GM23338 (cell line): ENCODE measurements at regions not wholly inside any gene's neighbourhood (a gene's known extent, or its start where the extent isn't known, plus 50 kb on each side); places are given as distances from the start of the nearest gene placed in this dataset.
A peak's percentile ranks its signal among the peaks of the same experiment; 100 is the strongest.

Experiments
- ATAC-seq: fragments of 200-7000 bp; cut with Tn5 transposase; 3 replicates; pipeline ENCODE4 v1.9.1; 2020
- DNase-seq: peaks from one replicate; pipeline ENCODE4 v3.0.0-alpha.2; 2015; ENCODE audit warnings: low spot score
- H2AFZ ChIP-seq: fragments of 200-600 bp; sonication (generic); 2 replicates; pipeline ENCODE4 v1.8.0; 2016; ENCODE audit warnings: antibody characterized with exemption, mild to moderate bottlenecking, moderate library complexity
- H3F3A ChIP-seq: fragments of 200-600 bp; sonication (generic); replicated peaks from 2 replicates; pipeline ENCODE4 v1.8.0; 2017; ENCODE audit warnings: antibody characterized with exemption, mixed run types, low read depth
- H3K27ac ChIP-seq: fragments of 200-600 bp; sonication (generic); 2 replicates; pipeline ENCODE4 v1.6.1; 2016; ENCODE audit warnings: low read depth
- H3K27me3 ChIP-seq: fragments of 200-600 bp; sonication (generic); 2 replicates; pipeline ENCODE4 v1.8.0; 2016; ENCODE audit warnings: mild to moderate bottlenecking, mixed run types, moderate library complexity; ENCODE audit not compliant: insufficient read depth
- H3K36me3 ChIP-seq: fragments of 200-600 bp; sonication (generic); 2 replicates; pipeline ENCODE4 v1.8.0; 2016; ENCODE audit warnings: mild to moderate bottlenecking; ENCODE audit not compliant: insufficient read depth
- H3K4me1 ChIP-seq: fragments of 200-600 bp; sonication (generic); 2 replicates; pipeline ENCODE4 v1.8.0; 2016; ENCODE audit warnings: mild to moderate bottlenecking, moderate library complexity; ENCODE audit not compliant: insufficient read depth
- H3K4me2 ChIP-seq: fragments of 200-600 bp; sonication (generic); 2 replicates; pipeline ENCODE4 v1.7.1; 2017; ENCODE audit warnings: mixed run types
- H3K4me3 ChIP-seq: fragments of 200-600 bp; sonication (generic); 2 replicates; pipeline ENCODE4 v1.6.1; 2016; ENCODE audit warnings: mixed run types
- H3K79me2 ChIP-seq: fragments of 200-600 bp; sonication (generic); replicated peaks from 2 replicates; pipeline ENCODE4 v1.8.0; 2017; ENCODE audit warnings: mild to moderate bottlenecking; ENCODE audit not compliant: insufficient read depth
- H3K9me2 ChIP-seq: fragments of 200-600 bp; sonication (generic); 2 replicates; pipeline ENCODE4 v1.8.0; 2017; ENCODE audit not compliant: insufficient read depth
- H4K20me1 ChIP-seq: fragments of 200-600 bp; sonication (generic); replicated peaks from 2 replicates; pipeline ENCODE4 v1.8.0; 2017; ENCODE audit warnings: mild to moderate bottlenecking; ENCODE audit not compliant: insufficient read depth
- H3K27ac Mint-ChIP-seq: 2 replicates; pipeline ENCODE4 v1.8.0; 2020; ENCODE audit warnings: inconsistent platforms, mild to moderate bottlenecking, moderate library complexity, mixed read lengths
- H3K27me3 Mint-ChIP-seq: 3 replicates; pipeline ENCODE4 v1.8.0; 2022; ENCODE audit warnings: low read depth, mild to moderate bottlenecking, moderate library complexity, mixed read lengths, inconsistent platforms; ENCODE audit not compliant: insufficient read depth, poor library complexity
- H3K36me3 Mint-ChIP-seq: 3 replicates; pipeline ENCODE4 v1.8.0; 2021; ENCODE audit warnings: low read depth, mild to moderate bottlenecking, inconsistent platforms, moderate library complexity, mixed read lengths
- H3K4me1 Mint-ChIP-seq: 3 replicates; pipeline ENCODE4 v1.8.0; 2020; ENCODE audit warnings: mild to moderate bottlenecking, inconsistent platforms, mixed read lengths
- H3K4me3 Mint-ChIP-seq: 3 replicates; pipeline ENCODE4 v1.8.0; 2021; ENCODE audit warnings: moderate library complexity, mild to moderate bottlenecking, inconsistent platforms, mixed read lengths
- H3K9me3 Mint-ChIP-seq: 3 replicates; pipeline ENCODE4 v1.8.0; 2020; ENCODE audit warnings: moderate library complexity, mild to moderate bottlenecking, inconsistent platforms, mixed read lengths
- EZH2phosphoT487 ChIP-seq: fragments of 200-600 bp; sonication (generic); IDR thresholded peaks from one replicate; pipeline ENCODE4 v1.8.1; 2018; ENCODE audit warnings: antibody characterized with exemption; ENCODE audit not compliant: unreplicated experiment
- POLR2AphosphoS5 ChIP-seq: IDR thresholded peaks from 2 replicates; pipeline ENCODE4 v1.6.1; 2016; ENCODE audit warnings: antibody characterized with exemption, low read depth
- STAT1 ChIP-seq: IDR thresholded peaks from one replicate; pipeline ENCODE4 v1.6.1; 2016; ENCODE audit warnings: antibody characterized with exemption; ENCODE audit not compliant: unreplicated experiment
- ZNF114 ChIP-seq: fragments of 250-450 bp; sonication (Bioruptor Pico); IDR thresholded peaks from 2 replicates; pipeline ENCODE4 v1.5.0; 2020; ENCODE audit warnings: mild to moderate bottlenecking, moderate library complexity
- ZNF331 ChIP-seq: fragments of 250-450 bp; sonication (Bioruptor Pico); IDR thresholded peaks from 2 replicates; pipeline ENCODE4 v1.5.0; 2020; ENCODE audit warnings: low read depth, mild to moderate bottlenecking, moderate library complexity
- TF ChIP-seq, protein P1 (sequence below): fragments of 250-450 bp; sonication (Bioruptor Pico); IDR thresholded peaks from 2 replicates; pipeline ENCODE4 v1.5.0; 2020; ENCODE audit warnings: mild to moderate bottlenecking, moderate library complexity
- TF ChIP-seq, protein P2 (sequence below): IDR thresholded peaks from one replicate; pipeline ENCODE4 v1.6.1; 2018; ENCODE audit warnings: antibody characterized with exemption; ENCODE audit not compliant: unreplicated experiment

DNA sequence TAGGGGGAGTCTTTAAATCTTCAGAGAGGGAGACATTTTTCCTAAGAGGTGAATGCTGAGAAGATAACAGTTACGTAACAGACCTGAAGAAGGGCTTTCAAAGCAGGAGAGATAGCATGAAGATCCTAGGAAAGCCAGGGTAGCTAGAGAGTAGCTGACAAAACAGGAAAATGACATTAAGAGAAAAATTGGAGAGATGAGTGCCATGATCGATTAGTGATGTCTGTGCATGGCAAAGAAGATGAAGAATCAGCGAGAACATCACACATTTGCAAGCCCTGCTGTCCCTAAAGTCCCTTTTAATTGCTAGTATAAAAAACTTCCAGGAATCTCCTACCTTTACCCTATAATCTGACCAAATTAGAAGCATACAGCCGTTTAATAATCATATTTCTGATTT is 116.9 kb upstream of the PAX6 start (continued):
- TF ChIP-seq, protein P1, sequence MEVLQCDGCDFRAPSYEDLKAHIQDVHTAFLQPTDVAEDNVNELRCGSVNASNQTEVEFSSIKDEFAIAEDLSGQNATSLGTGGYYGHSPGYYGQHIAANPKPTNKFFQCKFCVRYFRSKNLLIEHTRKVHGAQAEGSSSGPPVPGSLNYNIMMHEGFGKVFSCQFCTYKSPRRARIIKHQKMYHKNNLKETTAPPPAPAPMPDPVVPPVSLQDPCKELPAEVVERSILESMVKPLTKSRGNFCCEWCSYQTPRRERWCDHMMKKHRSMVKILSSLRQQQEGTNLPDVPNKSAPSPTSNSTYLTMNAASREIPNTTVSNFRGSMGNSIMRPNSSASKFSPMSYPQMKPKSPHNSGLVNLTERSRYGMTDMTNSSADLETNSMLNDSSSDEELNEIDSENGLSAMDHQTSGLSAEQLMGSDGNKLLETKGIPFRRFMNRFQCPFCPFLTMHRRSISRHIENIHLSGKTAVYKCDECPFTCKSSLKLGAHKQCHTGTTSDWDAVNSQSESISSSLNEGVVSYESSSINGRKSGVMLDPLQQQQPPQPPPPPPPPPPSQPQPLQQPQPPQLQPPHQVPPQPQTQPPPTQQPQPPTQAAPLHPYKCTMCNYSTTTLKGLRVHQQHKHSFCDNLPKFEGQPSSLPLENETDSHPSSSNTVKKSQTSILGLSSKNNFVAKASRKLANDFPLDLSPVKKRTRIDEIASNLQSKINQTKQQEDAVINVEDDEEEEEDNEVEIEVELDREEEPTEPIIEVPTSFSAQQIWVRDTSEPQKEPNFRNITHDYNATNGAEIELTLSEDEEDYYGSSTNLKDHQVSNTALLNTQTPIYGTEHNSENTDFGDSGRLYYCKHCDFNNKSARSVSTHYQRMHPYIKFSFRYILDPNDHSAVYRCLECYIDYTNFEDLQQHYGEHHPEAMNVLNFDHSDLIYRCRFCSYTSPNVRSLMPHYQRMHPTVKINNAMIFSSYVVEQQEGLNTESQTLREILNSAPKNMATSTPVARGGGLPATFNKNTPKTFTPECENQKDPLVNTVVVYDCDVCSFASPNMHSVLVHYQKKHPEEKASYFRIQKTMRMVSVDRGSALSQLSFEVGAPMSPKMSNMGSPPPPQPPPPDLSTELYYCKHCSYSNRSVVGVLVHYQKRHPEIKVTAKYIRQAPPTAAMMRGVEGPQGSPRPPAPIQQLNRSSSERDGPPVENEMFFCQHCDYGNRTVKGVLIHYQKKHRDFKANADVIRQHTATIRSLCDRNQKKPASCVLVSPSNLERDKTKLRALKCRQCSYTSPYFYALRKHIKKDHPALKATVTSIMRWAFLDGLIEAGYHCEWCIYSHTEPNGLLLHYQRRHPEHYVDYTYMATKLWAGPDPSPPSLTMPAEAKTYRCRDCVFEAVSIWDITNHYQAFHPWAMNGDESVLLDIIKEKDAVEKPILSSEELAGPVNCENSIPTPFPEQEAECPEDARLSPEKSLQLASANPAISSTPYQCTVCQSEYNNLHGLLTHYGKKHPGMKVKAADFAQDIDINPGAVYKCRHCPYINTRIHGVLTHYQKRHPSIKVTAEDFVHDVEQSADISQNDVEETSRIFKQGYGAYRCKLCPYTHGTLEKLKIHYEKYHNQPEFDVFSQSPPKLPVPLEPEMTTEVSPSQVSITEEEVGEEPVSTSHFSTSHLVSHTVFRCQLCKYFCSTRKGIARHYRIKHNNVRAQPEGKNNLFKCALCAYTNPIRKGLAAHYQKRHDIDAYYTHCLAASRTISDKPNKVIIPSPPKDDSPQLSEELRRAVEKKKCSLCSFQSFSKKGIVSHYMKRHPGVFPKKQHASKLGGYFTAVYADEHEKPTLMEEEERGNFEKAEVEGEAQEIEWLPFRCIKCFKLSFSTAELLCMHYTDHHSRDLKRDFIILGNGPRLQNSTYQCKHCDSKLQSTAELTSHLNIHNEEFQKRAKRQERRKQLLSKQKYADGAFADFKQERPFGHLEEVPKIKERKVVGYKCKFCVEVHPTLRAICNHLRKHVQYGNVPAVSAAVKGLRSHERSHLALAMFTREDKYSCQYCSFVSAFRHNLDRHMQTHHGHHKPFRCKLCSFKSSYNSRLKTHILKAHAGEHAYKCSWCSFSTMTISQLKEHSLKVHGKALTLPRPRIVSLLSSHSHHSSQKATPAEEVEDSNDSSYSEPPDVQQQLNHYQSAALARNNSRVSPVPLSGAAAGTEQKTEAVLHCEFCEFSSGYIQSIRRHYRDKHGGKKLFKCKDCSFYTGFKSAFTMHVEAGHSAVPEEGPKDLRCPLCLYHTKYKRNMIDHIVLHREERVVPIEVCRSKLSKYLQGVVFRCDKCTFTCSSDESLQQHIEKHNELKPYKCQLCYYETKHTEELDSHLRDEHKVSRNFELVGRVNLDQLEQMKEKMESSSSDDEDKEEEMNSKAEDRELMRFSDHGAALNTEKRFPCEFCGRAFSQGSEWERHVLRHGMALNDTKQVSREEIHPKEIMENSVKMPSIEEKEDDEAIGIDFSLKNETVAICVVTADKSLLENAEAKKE (CRISPR knock-in tag) = no peak
- TF ChIP-seq POLR2AphosphoS5 = no peak
- TF ChIP-seq, protein P2, sequence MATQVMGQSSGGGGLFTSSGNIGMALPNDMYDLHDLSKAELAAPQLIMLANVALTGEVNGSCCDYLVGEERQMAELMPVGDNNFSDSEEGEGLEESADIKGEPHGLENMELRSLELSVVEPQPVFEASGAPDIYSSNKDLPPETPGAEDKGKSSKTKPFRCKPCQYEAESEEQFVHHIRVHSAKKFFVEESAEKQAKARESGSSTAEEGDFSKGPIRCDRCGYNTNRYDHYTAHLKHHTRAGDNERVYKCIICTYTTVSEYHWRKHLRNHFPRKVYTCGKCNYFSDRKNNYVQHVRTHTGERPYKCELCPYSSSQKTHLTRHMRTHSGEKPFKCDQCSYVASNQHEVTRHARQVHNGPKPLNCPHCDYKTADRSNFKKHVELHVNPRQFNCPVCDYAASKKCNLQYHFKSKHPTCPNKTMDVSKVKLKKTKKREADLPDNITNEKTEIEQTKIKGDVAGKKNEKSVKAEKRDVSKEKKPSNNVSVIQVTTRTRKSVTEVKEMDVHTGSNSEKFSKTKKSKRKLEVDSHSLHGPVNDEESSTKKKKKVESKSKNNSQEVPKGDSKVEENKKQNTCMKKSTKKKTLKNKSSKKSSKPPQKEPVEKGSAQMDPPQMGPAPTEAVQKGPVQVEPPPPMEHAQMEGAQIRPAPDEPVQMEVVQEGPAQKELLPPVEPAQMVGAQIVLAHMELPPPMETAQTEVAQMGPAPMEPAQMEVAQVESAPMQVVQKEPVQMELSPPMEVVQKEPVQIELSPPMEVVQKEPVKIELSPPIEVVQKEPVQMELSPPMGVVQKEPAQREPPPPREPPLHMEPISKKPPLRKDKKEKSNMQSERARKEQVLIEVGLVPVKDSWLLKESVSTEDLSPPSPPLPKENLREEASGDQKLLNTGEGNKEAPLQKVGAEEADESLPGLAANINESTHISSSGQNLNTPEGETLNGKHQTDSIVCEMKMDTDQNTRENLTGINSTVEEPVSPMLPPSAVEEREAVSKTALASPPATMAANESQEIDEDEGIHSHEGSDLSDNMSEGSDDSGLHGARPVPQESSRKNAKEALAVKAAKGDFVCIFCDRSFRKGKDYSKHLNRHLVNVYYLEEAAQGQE = no peak

DNA sequence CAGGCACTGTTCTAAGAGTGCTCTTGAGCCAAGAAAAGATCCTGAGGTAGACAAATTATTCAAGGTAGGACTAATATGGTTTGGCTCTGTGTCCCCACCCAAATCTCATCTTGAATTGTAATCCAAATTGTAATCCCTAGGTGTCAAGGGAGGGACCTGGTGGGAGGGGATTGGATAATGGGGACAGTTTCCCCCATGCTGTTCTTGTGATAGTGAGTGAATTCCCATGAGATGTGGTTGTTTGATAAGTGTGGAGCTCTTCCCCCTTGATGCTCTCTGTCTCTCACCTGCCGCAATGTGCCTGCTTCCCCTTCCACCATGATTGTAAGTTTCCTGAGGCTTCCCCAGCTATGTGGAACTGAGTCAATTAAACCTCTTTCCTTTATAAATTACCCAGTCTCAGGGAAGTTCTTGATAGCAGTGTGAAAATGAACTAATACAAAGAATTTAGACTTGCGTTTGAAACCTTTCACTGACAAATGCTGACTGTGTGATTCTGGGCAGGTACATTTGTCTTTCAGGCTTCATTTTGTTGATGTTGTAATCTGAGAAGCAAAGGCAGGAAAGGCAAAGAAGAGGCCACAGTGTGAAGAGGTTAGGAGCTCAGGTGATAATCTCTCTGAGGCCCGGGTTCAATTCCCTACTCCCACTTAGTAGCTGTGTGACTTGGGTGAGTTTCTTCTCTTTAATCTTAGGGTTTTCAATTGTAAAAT is 115.8 kb upstream of the PAX6 start:
- H3F3A ChIP-seq = no peaks in the 10 kb centered on the region
- H3K27ac ChIP-seq = no peak overlapping the region
- H3K4me1 ChIP-seq = 0 out of 2 replicates have a peak, but pooled peaks cover 4% of the 10 kb centered on the region
- H3K27me3 Mint-ChIP-seq = peaks cover 10% of the 10 kb centered on the region
- H3K36me3 ChIP-seq = no peaks in the 10 kb centered on the region
- H3K36me3 Mint-ChIP-seq = no peaks in the 10 kb centered on the region
- no peak overlapping the region for H3K4me3 Mint-ChIP-seq
- H3K27me3 ChIP-seq = no peaks in the 10 kb centered on the region
- H3K4me2 ChIP-seq = no peak overlapping the region
- no peaks in the 10 kb centered on the region for H3K79me2 ChIP-seq
- ATAC-seq (no peak), DNase-seq (peak; percentile 15)
- peak overlapping the region; percentile 4; the same call in 1 of the 2 replicates for H2AFZ ChIP-seq
- no peaks in the 10 kb centered on the region for H4K20me1 ChIP-seq
- H3K4me3 ChIP-seq = no peak overlapping the region
- H3K4me1 Mint-ChIP-seq = peaks cover 7% of the 10 kb centered on the region
- no peak overlapping the region for H3K27ac Mint-ChIP-seq
- H3K9me3 Mint-ChIP-seq = no peaks in the 10 kb centered on the region
- H3K9me2 ChIP-seq = no peaks in the 10 kb centered on the region
- TF ChIP-seq EZH2phosphoT487 (no peak), ZNF114 (CRISPR knock-in tag) (no peak), ZNF331 (CRISPR knock-in tag) (no peak), STAT1 (no peak)
